ENCODE measurements at regions not wholly inside any gene's neighbourhood (a gene's known extent, or its start where the extent isn't known, plus 50 kb on each side); places are given as distances from the start of the nearest gene placed in this dataset.

GRCh38 chr5:120014535-120014934 is 385.2 kb downstream of the FAM170A start:
- Histone ChIP-seq H3K79me2 (ENCODE audit: insufficient read depth, low read length) (no peaks in the 10 kb centered on the region), H2AFZ (ENCODE audit: low read depth, low read length) (no peak overlapping the region), H3K36me3 (ENCODE audit: insufficient read depth, low read length) (no peaks in the 10 kb centered on the region), H3K27ac (ENCODE audit: low read length) (no peak overlapping the region), H3K9me3 (ENCODE audit: insufficient read depth, low read length, severe bottlenecking) (no peaks in the 10 kb centered on the region), H3K4me2 (ENCODE audit: insufficient read depth, low read length) (no peak overlapping the region), H3K9ac (ENCODE audit: low read depth, low read length) (no peak overlapping the region), H3K27me3 (ENCODE audit: insufficient read depth, low read length, poor library complexity) (no peaks in the 10 kb centered on the region), H4K20me1 (ENCODE audit: insufficient read depth, low read length) (no peaks in the 10 kb centered on the region), H3K4me1 (ENCODE audit: insufficient read depth, low read length) (no peaks in the 10 kb centered on the region), H3K4me3 (ENCODE audit: low read depth in 1 of 2, low read length in 2 of 2) (no peak overlapping the region)
- DNase-seq (no peak), ATAC-seq (ENCODE audit: insufficient read depth, low read depth) (no peak)
- TF ChIP-seq EZH2 (IDR thresholded peaks at IDR 0.05; ENCODE audit: borderline replicate concordance, low read depth, low read length, severe bottlenecking) (no peak), CTCF (IDR thresholded peaks at IDR 0.05; ENCODE audit: borderline replicate concordance, extremely low read depth, low read length, poor library complexity, severe bottlenecking) (no peak)

DNA sequence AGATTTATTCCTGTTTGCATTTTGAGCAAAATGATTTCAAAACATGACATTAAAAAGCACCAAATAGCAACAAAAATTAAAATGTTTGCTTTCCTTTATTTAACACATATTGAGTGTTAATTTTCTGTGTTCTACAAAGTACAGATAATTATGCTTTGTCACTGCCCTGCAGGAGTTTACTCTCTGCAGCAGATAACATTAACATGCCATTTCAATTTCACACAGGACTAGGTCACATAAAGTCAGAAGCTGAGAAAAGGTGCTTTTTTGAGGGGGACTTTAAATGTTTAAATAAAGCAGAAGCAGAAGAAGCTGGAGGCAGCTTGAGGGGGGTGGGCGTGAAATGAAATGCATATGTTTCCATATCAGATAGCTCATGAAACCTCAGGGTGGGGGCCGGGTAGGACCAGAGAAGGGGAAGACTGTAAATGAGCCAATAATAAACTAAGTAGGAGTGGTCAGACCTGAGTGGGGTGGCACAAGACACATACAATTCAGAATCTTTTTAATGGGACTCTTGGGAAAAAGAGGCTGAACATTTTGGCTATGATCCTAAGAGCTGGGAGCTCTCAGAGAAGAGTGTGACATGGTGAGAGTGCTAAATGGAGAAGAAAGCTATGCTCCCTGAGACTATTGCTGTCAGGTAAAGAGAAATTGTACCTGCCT is 387.5 kb downstream of the FAM170A start:
- Histone ChIP-seq H3K27me3 (ENCODE audit: insufficient read depth, low read length, poor library complexity) (no peaks in the 10 kb centered on the region), H3K36me3 (ENCODE audit: insufficient read depth, low read length) (no peaks in the 10 kb centered on the region), H3K9ac (ENCODE audit: low read depth, low read length) (no peak overlapping the region), H3K4me3 (ENCODE audit: low read depth in 1 of 2, low read length in 2 of 2) (no peak overlapping the region), H3K79me2 (ENCODE audit: insufficient read depth, low read length) (no peaks in the 10 kb centered on the region), H3K27ac (ENCODE audit: low read length) (no peak overlapping the region), H2AFZ (ENCODE audit: low read depth, low read length) (no peak overlapping the region), H3K9me3 (ENCODE audit: insufficient read depth, low read length, severe bottlenecking) (no peaks in the 10 kb centered on the region), H3K4me1 (ENCODE audit: insufficient read depth, low read length) (no peaks in the 10 kb centered on the region), H3K4me2 (ENCODE audit: insufficient read depth, low read length) (no peak overlapping the region), H4K20me1 (ENCODE audit: insufficient read depth, low read length) (no peaks in the 10 kb centered on the region)
- no peak for TF ChIP-seq EZH2 (IDR thresholded peaks at IDR 0.05; ENCODE audit: borderline replicate concordance, low read depth, low read length, severe bottlenecking)
- no peak for TF ChIP-seq CTCF (IDR thresholded peaks at IDR 0.05; ENCODE audit: borderline replicate concordance, extremely low read depth, low read length, poor library complexity, severe bottlenecking)
- ATAC-seq (ENCODE audit: insufficient read depth, low read depth) (no peak), DNase-seq (no peak)

DNA sequence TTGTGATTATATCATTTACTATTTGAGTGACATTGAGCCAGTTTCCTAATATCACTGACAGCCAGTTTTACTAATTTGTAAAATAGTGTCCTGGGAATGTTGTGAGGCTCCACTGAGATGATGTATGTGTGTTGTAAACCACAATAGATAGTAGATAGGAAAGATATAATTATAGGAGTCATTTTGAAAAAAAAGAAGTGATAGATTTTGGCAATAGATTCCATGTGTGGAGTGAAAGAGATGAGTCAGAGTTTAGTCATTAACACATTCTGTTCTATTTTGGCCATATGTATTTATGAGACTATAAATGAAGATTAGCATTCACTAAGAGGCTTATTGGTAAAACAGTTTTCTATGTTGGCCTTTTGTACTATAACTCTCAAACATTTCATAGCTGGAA is 388.2 kb downstream of the FAM170A start:
- Histone ChIP-seq H4K20me1 (ENCODE audit: insufficient read depth, low read length) (no peaks in the 10 kb centered on the region), H3K36me3 (ENCODE audit: insufficient read depth, low read length) (no peaks in the 10 kb centered on the region), H3K4me2 (ENCODE audit: insufficient read depth, low read length) (no peak overlapping the region), H2AFZ (ENCODE audit: low read depth, low read length) (no peak overlapping the region), H3K4me1 (ENCODE audit: insufficient read depth, low read length) (no peaks in the 10 kb centered on the region), H3K4me3 (ENCODE audit: low read depth in 1 of 2, low read length in 2 of 2) (no peak overlapping the region), H3K9ac (ENCODE audit: low read depth, low read length) (no peak overlapping the region), H3K79me2 (ENCODE audit: insufficient read depth, low read length) (no peaks in the 10 kb centered on the region), H3K9me3 (ENCODE audit: insufficient read depth, low read length, severe bottlenecking) (no peaks in the 10 kb centered on the region), H3K27ac (ENCODE audit: low read length) (no peak overlapping the region), H3K27me3 (ENCODE audit: insufficient read depth, low read length, poor library complexity) (no peaks in the 10 kb centered on the region)
- ATAC-seq (ENCODE audit: insufficient read depth, low read depth) (no peak), DNase-seq (no peak)
- TF ChIP-seq EZH2 (IDR thresholded peaks at IDR 0.05; ENCODE audit: borderline replicate concordance, low read depth, low read length, severe bottlenecking): no peak
- TF ChIP-seq CTCF (IDR thresholded peaks at IDR 0.05; ENCODE audit: borderline replicate concordance, extremely low read depth, low read length, poor library complexity, severe bottlenecking): no peak
